Fibroblast of peridontal ligament (primary cell): ENCODE measurements at regions not wholly inside any gene's neighbourhood (a gene's known extent, or its start where the extent isn't known, plus 50 kb on each side); places are given as distances from the start of the nearest gene placed in this dataset.
"Not testable (repeated sequence)": the region's sequence is repeated elsewhere in the genome, so short reads cannot be mapped to it uniquely, and the experiment has no call there.

Experiments used
- DNase-seq: peaks from one replicate; pipeline ENCODE4 v3.0.0-alpha.2; 2010; ENCODE audit errors: extremely low read depth

DNA sequence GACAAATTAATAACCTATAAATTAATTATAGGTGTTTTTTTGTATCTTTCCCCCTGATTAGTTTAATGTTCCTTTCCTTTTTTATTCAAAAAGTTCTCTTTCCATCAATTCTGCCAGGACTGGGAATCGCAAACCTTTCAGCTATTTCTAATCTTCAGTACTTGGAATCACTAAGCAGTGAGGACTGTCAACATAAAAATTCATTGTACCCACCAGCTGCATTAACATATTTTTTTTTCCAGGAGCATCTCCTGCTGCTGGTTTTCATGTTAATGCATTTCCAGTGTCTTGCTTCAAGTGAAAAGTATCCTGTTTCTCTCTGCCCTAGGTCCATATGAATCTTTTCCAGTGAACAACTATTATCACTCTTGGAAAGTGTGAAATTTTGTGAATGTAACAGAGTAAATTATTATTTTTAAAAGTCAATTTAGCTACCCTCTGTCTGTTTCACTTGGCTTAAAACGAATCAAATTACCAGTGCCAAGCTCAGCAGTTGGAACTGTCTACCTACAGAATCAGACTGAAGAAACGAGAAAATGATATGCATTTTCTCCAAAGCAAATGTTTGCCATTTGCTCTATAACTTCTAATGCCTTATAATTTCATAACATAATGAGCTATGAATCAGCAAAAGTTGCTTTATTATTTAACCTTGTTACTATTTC, 804.4 kb downstream of the EPHA4 start:
- DNase-seq: no peak

DNA sequence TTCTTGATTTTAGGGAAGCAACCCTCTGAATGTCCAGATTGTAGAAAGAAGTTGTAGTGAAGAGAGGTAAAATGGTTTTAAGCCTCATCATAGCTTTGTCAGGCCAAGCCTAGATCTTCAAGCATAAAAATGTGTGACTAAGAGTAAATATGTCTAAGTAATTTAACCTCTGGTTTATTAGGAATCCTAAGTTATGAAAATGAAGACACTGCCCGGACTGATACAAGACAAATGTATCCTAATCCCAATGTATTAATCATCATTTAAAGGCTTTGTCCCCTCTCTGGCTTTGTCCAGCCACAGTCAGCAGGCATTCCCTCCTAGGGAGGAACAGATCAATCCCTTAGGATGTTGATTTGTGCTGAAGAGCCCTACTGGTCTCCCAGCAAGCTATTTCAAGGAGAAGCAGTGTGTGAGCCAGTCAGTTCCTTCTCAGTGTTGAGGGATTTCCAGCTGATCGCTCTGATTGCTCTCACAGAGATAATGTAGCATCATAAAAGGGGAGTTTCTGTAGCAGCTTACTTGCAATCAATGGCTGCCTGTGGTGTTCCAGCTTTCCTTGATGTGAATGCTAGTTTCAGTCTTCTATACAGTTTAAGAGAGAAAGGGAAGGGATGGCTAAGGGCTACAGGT, 796.1 kb downstream of the EPHA4 start:
- DNase-seq: no peak

DNA sequence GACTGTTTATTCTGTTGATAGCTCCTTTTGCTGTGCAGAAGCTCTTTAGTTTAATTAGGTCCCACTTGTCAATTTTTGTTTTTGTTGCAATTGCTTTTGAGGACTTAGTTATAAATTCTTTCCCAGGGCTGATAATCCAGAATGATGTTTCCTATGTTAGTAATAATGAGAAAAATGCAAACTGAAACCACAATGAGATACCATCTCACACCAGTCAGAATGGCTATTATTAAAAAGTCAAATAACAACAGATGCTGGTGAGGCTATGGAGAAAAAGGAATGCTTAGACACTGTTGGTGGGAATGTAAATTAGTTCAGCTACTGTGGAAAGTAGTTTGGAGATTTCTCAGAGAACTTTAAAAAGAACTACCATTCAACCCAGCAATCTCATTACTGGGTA, 793.0 kb downstream of the EPHA4 start:
- DNase-seq: not testable (repeated sequence)

DNA sequence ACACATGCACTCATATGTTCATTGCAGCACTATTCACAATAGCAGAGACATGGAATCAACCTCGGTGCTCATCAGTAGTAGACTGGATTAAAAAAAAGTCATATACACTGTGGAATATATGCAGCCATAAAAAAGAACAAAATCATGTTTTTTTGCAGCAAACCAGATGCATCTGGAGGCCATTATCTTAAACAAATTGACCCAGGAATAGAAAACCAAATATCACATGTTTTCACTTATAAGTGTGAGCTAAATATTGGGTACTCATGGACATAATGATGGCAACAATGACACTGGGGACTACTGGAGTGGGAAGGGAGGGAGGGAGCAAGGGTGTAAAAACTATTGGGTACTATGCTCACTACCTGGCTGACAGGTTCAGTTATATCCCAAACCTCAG, 792.6 kb downstream of the EPHA4 start:
- no peak for DNase-seq

GRCh38 chr2:220779931-220780330, 792.2 kb downstream of the EPHA4 start:
- DNase-seq: no peak

- no peak for DNase-seq
These were observed 790.4 kb downstream of the EPHA4 start for GRCh38 chr2:220781622-220782241.

DNA sequence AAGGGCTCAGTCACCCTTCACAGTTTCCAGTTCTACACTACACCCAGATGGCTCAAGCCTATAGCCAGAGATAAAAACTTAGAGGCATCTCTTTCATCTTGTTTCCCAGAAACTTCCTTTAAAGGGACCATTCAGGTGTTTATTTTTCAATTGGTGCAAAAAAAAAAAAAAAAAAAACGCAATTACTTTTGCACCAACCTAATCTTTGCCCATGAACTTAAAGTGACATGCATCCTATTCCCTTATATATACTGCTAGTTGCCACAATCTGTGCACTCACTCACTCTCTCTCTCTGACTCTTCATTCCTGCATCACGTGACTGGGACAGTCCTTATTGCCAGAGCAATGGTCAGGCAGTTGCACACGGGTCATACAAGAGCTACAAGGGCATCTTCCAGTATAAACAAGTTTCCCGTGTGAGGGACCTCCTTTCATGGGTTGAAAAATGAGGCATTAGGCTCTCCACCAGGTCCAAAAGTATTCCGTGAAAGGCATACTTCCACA, 789.4 kb downstream of the EPHA4 start:
- no peak for DNase-seq

- no peak for DNase-seq
These were observed 788.4 kb downstream of the EPHA4 start for GRCh38 chr2:220783671-220784070.

- no peak for DNase-seq
These were observed 786.9 kb downstream of the EPHA4 start for GRCh38 chr2:220785178-220785577.

DNA sequence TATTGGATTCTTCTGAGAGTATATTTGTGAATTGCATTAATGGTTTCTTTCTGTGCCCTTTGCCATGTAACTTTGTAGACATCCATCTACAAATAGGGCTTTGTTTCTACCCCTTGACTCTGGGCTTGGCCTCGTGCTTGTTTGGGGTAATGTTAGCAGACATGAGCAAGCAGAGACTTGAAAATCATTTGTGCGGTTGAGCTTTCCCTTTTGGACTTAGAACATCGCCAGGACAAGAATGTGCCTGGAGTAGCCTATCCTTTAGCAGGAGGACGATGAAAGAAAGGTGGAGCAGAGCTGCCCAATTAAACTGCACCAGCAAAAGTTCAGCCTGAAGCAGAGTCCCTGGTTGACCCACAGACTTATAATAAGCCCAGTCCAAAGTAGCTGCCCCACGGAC, 785.9 kb downstream of the EPHA4 start:
- DNase-seq: no peak

GRCh38 chr2:220787251-220787650, 784.9 kb downstream of the EPHA4 start:
- DNase-seq: no peak

DNA sequence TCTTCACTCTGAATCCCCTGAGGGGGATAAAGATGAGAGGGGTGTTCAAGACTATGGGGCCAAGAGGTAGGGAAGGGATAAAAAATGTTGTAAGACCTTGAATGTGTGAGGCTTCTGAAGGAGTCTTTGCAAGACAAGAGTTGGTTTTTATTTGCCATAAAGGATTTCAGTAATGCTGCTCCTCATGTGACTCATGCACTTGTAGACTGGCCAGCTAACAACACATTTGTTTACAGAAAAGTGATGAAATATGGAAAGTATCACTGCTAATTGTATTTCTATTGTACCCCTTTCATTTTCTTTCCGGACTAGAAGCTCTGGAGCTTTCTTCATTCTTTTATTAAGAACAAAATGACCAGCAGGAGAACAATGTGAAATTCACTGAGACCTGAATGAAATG, 782.1 kb downstream of the EPHA4 start:
- DNase-seq: peak; percentile 0

GRCh38 chr2:220795705-220796104, 776.4 kb downstream of the EPHA4 start:
- DNase-seq: no peak

GRCh38 chr2:220811115-220811514, 761.0 kb downstream of the EPHA4 start:
- DNase-seq: no peak

DNA sequence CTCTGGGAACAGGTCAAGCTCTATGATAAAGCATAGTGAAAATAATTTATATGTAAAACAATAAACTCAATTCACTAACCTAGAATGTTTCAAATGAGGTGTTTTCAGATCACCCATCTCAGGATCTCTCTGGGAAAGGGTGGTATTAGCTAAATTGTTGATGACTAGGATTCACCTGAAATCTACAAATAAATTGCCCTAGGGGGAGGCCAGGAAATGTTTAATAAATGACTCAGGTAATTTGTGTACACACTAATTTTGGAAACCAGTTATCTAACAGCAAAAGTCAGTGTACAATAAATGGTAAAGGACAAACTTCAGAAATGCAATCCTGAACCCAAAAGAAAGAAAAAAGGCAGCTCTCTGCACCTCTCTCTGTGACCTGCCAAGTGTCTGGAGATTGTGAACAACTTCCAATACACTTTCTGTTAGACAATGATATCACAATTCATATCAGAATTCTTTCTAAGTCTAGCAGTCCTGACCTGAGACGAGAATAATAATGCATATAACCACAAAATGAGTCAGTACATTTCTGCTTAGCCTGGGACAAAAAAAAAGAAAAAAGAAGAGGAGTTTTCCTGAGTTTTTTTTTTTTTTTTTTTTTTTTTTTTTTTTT, 760.0 kb downstream of the EPHA4 start:
- no peak for DNase-seq

DNA sequence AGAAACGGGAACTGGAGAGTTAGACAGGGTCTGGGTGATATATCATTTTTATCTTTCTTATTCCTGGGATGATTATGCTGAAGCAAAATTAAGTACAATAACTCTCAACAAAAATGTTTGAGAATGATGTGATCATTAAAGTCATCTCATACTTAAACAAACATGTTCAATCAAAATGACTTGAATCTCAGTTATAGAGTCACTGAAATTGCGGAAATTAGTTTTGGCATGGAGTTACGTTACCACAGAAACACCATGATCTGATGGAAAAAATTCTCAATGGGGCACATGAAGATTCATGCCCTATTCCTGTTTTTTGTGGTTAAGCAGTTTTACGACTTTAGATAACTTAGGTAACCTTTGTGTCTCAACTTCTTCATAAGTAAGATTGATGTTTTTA, 757.7 kb downstream of the EPHA4 start:
- DNase-seq: no peak

DNA sequence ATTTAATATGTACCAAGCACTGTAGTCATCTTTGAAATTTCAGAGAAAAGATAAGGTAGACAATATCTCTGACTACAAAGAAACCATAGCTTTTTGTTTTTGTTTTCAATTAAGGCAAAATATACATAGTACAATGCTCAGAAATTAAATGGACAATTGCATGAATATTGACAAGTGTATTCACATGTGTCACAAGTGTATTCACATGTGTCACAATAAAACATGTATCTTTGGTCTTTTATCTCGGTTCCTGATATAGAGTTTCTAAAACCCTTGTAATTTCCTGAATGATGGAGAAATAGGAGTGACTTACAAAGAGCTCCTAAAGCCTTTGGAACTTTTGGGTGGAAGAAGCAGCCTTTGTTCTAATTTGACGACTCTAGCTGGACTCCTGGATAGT, 756.4 kb downstream of the EPHA4 start:
- DNase-seq: no peak

DNA sequence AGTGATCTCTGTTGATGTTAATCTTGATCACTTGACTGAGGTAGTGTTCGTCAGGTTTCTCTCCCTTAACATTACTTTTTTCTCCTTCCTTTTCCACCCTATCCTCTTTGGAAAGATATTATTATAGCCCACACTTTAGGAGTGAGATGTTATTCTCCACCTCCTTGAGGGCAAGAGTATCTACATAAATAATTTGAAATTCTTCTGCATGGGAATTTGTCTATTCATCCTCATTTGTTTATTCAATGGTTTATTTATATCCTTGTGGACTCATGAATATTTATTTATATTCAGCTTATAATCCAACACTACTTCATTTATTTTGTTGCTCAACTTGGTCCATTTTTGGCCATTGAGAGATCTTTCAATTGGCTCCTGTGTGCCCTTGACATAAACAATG, 750.4 kb downstream of the EPHA4 start:
- DNase-seq: no peak

DNA sequence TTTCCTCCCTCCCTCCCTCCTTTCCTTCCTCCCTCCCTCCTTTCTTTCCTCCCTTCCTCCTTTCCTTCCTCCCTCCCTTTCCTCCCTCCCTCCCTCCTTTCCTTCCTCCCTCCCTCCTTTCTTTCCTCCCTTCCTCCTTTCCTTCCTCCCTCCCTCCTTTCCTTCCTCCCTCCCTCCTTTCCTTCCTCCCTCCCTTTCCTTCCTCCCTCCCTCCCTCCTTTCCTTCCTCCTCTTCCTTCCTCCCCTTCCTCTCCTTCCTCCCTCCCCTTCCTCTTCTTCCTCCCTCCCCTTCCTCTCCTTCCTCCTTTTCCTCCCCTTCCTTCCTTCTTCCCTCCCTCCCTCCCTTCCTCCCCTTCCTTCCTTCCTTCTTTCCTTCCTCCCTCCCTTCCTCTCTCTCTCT, 748.5 kb downstream of the EPHA4 start:
- not testable (repeated sequence) for DNase-seq

GRCh38 chr2:220833446-220833845, 738.7 kb downstream of the EPHA4 start:
- DNase-seq: no peak

GRCh38 chr2:220835583-220835982, 736.5 kb downstream of the EPHA4 start:
- DNase-seq: no peak

DNA sequence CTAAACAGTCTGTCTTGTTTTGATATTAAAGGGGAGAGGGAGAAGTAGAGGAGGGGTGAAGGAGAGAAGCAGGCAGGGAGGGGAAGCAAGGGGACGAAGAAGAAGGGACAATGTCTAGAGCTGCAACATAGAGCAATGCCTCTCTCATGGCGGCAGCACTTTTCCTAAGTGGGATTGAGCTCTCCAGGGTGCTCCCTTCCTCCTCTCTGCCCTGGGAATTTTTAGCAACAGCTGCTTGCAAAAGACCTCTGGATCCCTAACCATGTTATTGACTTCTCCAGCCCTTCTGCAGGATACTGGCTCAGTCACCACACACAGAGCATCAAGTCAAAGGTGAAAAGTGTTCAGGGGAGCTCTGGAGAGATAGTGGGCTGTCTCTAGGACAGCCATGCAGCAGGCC, 734.9 kb downstream of the EPHA4 start:
- no peak for DNase-seq
